SK-N-SH (cell line): ENCODE measurements at regions not wholly inside any gene's neighbourhood (a gene's known extent, or its start where the extent isn't known, plus 50 kb on each side); places are given as distances from the start of the nearest gene placed in this dataset.

Experiments
- CTCF ChIP-seq: fragments of 200-600 bp; sonication (generic); IDR thresholded peaks from 2 replicates; pipeline ENCODE4 v1.6.1; 2017; ENCODE audit warnings: antibody characterized with exemption, mild to moderate bottlenecking, moderate library complexity
- FOXM1 ChIP-seq: IDR thresholded peaks from 2 replicates; pipeline ENCODE4 v1.4.0; 2012; ENCODE audit warnings: low read depth, mild to moderate bottlenecking
- JUND ChIP-seq: IDR thresholded peaks from 2 replicates; pipeline ENCODE4 v1.4.0; 2012
- MXI1 ChIP-seq: IDR thresholded peaks from 2 replicates; pipeline ENCODE4 v1.6.1; 2012; ENCODE audit warnings: mild to moderate bottlenecking, low read depth, low read length, improper control_type of control experiment
- NRF1 ChIP-seq: IDR thresholded peaks from 2 replicates; pipeline ENCODE4 v1.6.1; 2012; ENCODE audit warnings: low read depth, mild to moderate bottlenecking, low read length
- POLR2AphosphoS5 ChIP-seq: IDR thresholded peaks from 2 replicates; pipeline ENCODE4 v1.6.1; 2012; ENCODE audit warnings: low read depth, low read length
- YY1 ChIP-seq: IDR thresholded peaks from 2 replicates; pipeline ENCODE4 v1.4.0; 2012; ENCODE audit warnings: low read depth, mild to moderate bottlenecking
- ZBTB33 ChIP-seq: IDR thresholded peaks from 2 replicates; pipeline ENCODE4 v1.4.0; 2012; ENCODE audit warnings: low read depth, borderline replicate concordance

GRCh38 chr17:34874478-34874877, 86.8 kb downstream of the CCT6B start:
- TF ChIP-seq CTCF (no peak), POLR2AphosphoS5 (no peak), YY1 (no peak), MXI1 (no peak), ZBTB33 (no peak), JUND (no peak), FOXM1 (no peak), NRF1 (no peak)
